Aorta (tissue), 5 donors: ENCODE measurements at regions not wholly inside any gene's neighbourhood (a gene's known extent, or its start where the extent isn't known, plus 50 kb on each side); places are given as distances from the start of the nearest gene placed in this dataset.
"Not testable (repeated sequence)": the region's sequence is repeated elsewhere in the genome, so short reads cannot be mapped to it uniquely, and the experiment has no call there.

Source experiments
- ATAC-seq: fragments of 200-7000 bp; cut with Tn5 transposase; one replicate; pipeline ENCODE4 v1.9.1; 2022; ENCODE audit warnings: moderate library complexity; ENCODE audit not compliant: low FRiP score
- DNase-seq, 2 donors: peaks; one replicate each; pipeline ENCODE4 v3.0.0-alpha.2; 2020
- H3K27ac ChIP-seq, 2 donors: one replicate each; pipeline ENCODE4 v1.5.1; 2013; ENCODE audit warnings: low read length in 2 of 2, mild to moderate bottlenecking in 2 of 2, moderate library complexity in 2 of 2, control low read depth in 1 of 2, inconsistent platforms in 1 of 2, low read depth in 1 of 2
- H3K27me3 ChIP-seq, 2 donors: one replicate each; pipeline ENCODE4 v1.6.1; 2013; ENCODE audit warnings: control low read depth in 1 of 2, low read length in 1 of 2, mild to moderate bottlenecking in 1 of 2, moderate library complexity in 1 of 2; ENCODE audit not compliant: insufficient read depth in 2 of 2, control insufficient read depth in 1 of 2
- H3K36me3 ChIP-seq, 2 donors: one replicate each; pipeline ENCODE4 v1.6.1; 2013; ENCODE audit warnings: control low read depth in 1 of 2, low read length in 1 of 2, mild to moderate bottlenecking in 1 of 2; ENCODE audit not compliant: insufficient read depth in 2 of 2, control insufficient read depth in 1 of 2
- H3K4me1 ChIP-seq, 2 donors: one replicate each; pipeline ENCODE4 v1.6.1; 2013; ENCODE audit warnings: low read length in 2 of 2, control low read depth in 1 of 2, mild to moderate bottlenecking in 1 of 2, moderate library complexity in 1 of 2; ENCODE audit not compliant: insufficient read depth in 2 of 2, control insufficient read depth in 1 of 2
- H3K4me3 ChIP-seq, 2 donors: one replicate each; pipeline ENCODE4 v1.5.1; 2013; ENCODE audit warnings: low read length in 2 of 2, control low read depth in 1 of 2, mild to moderate bottlenecking in 1 of 2
- H3K9me3 ChIP-seq: one replicate; pipeline ENCODE4 v1.6.1; 2013; ENCODE audit warnings: mild to moderate bottlenecking, low read length; ENCODE audit not compliant: control insufficient read depth
- WGBS, 2 donors: extraction: QIAGEN DNeasy Blood & Tissue Kit; methylation state at CpG; one replicate each; pipeline ENCODE4 v1.1.7; 2013; 5-methylcytosine and 5-hydroxymethylcytosine counted together
- intact Hi-C, 2 donors: fragments of 100-400 bp; cut with DNase I; formaldehyde crosslinking; loops; one replicate each; pipeline versions ENCODE4 v1.14.2 to v1.15.0; 2022
- donor health status: healthy with polysubstance abuse.
- donor health status: Bipolar disorder and iron deficiency.
- donor health status: DM: no; HTN: no; CAD: no.
- donor health status: DM: no; HTN: no; CAD: no.
- donor health status: DM: yes; HTN: yes; CAD: no.

DNA sequence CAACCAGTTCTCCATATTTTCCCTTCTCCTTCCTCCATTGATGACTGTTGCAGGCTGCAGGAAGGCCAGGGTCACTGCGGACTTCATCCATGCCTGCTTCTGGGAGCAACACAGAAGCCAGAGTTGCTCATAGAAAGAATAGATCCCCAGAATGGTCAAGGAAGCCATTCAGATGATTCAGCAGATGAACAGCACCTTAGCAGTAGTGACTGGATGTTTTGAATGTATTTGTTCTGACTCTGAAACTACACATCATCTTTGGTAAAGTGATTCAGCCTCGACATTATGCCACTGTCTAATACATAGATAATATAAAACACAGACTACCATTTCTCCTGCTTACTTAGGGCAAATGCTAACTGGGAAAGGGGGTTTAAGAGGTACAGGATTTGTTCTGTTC lies 411.6 kb downstream of the RND3 start:
- H3K36me3 ChIP-seq, result no peaks in the 10 kb centered on the region
- H3K9me3 ChIP-seq, result no peaks in the 10 kb centered on the region
- no peaks in the 10 kb centered on the region for H3K27me3 ChIP-seq
- 82 to 83% methylated on average over 2 of the region's 2 CpGs for WGBS, 2 donors
- no peak overlapping the region for H3K4me3 ChIP-seq
- DNase-seq (no peak), ATAC-seq (no peak)
- H3K27ac ChIP-seq, result no peak overlapping the region
- H3K4me1 ChIP-seq, result no peaks in the 10 kb centered on the region
- intact Hi-C loops, result no loop called here

DNA sequence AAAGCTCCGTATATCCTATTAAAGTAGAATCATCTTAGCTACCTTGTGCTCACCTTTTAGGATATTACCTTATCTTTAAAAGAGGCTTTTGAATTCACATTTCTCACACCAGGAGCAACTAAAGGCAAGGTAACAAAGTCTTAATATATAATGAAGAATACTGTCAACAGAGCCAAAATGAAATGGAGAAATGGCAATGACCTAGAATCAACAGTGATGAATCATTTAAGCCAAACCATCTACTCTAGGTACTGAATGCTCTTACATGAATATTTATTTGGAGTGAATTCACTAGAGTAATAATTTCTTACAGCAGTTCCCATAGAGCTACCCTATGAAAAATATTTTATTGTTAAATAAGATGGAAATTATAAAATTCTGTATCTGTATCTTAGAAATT lies 421.0 kb downstream of the RND3 start:
- WGBS, 2 donors, result 86 to 94% methylated on average over 1 of the region's 1 CpG
- Histone ChIP-seq H3K4me3 (no peak overlapping the region), H3K36me3 (no peaks in the 10 kb centered on the region), H3K4me1 (no peaks in the 10 kb centered on the region), H3K9me3 (no peaks in the 10 kb centered on the region), H3K27ac (no peak overlapping the region), H3K27me3 (no peaks in the 10 kb centered on the region)
- ATAC-seq (no peak), DNase-seq (no peak)
- intact Hi-C loops, result no loop called here

DNA sequence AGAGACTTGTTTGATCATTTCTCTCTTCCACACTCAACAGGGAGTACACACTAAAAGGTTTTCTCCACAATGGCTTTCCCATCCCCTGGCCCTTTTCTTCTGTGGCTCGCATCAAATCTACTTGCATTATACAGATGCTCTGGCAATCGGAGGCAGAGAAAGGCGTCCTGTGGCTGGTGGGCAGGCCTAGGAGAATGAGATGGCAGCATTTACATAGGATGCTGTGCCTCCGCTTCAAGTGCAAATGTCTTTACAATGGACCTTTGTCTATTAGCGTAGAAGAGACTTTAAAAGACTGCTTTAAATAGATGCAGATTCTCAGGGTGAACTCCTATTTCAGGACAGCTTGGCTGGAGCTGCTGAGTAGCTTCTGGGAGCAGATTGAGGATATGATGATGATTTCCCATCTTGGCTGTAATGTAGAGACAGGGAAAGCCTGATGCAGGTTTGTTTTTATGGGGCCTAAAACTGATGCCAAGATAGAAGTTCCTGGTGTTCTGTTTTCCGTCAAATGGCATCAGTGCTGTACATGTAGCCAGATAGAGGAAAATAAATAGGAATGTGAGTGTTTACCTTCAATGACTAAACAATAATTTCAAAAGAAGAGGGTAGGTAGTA lies 423.4 kb downstream of the RND3 start:
- Histone ChIP-seq H3K9me3 (no peaks in the 10 kb centered on the region), H3K4me3 (no peak overlapping the region), H3K27ac (no peak overlapping the region), H3K27me3 (no peaks in the 10 kb centered on the region), H3K4me1 (no peaks in the 10 kb centered on the region), H3K36me3 (no peaks in the 10 kb centered on the region)
- WGBS, 2 donors, result 93 to 96% methylated on average over 6 of the region's 6 CpGs
- ATAC-seq, result no peak
- no peak for DNase-seq
- intact Hi-C loops, result no loop called here

DNA sequence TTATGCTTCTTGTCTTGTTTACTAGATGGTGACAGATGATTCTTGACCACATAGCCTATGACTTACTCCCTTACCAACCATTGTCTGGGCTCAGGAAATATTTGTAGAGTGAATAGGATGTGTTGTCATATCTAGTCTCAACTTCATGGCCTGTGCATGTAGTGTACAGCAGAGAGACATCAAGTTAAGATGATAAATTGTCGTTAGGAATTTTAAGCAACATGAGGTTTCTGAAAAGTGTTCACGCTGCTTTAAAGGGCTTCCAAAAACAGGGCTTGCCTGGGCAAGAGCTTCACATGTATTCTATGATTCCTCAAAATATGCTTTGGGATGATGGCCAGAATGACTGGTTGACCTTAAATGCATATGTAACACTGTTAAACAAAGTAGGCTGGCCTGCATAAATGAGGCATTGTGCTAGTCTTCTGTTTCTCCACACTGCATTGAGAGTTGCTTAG lies 424.0 kb downstream of the RND3 start:
- WGBS, 2 donors, result 85 to 87% methylated on average over 2 of the region's 2 CpGs
- H3K36me3 ChIP-seq, result no peaks in the 10 kb centered on the region
- ATAC-seq (no peak), DNase-seq (no peak)
- intact Hi-C loops, result no loop called here
- no peak overlapping the region for H3K27ac ChIP-seq
- H3K27me3 ChIP-seq, result no peaks in the 10 kb centered on the region
- no peaks in the 10 kb centered on the region for H3K4me1 ChIP-seq
- no peak overlapping the region for H3K4me3 ChIP-seq
- H3K9me3 ChIP-seq, result no peaks in the 10 kb centered on the region

DNA sequence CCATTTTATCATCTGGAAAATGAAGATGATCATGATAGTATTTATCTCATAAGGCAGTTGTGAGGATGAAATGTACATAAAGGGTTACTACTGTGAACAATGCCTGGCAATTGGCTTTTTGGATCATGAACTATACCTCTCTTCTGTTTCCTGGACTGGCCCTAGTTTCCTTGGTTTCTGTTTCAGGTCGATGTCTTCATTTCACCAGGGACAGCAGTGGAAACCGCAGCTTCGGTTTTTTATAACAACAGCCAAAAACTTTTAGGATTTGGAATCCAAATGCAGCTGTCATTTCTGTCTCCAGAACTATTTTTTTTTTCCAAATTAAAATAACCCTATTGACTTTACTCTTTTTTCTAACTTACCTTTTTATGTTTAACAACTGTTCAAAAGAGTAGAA lies 425.1 kb downstream of the RND3 start:
- WGBS, 2 donors, result 26 to 30% methylated on average over 3 of the region's 3 CpGs
- no peak overlapping the region for H3K27ac ChIP-seq
- ATAC-seq, result no peak
- H3K9me3 ChIP-seq, result no peaks in the 10 kb centered on the region
- no peaks in the 10 kb centered on the region for H3K36me3 ChIP-seq
- DNase-seq, result no peak
- no peaks in the 10 kb centered on the region for H3K27me3 ChIP-seq
- intact Hi-C loops, result no loop called here
- H3K4me3 ChIP-seq, result no peak overlapping the region
- no peaks in the 10 kb centered on the region for H3K4me1 ChIP-seq

DNA sequence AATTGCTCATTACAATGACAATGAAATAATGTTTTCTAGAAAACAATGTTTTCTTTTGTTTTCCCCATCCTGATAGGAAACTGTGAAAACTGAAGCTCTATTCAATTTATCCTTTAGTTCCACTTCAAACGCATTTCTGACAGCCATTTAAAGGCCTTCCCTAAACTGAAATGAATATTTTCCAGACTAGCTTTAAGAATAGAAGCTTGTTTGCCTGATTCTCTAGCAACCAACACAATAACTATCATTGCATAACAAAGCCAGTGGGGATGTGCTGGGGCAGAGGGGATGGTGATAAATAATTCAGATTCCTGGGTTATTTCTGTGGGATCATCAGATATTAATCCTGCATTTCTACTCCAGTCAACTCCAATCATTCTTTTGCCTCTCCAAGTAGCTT lies 427.1 kb downstream of the RND3 start:
- ATAC-seq (no peak), DNase-seq (no peak)
- intact Hi-C loops, result no loop called here
- no peaks in the 10 kb centered on the region for H3K27me3 ChIP-seq
- no peak overlapping the region for H3K27ac ChIP-seq
- H3K4me3 ChIP-seq, result no peak overlapping the region
- WGBS, 2 donors, result 62 to 86% methylated on average over 1 of the region's 1 CpG
- no peaks in the 10 kb centered on the region for H3K36me3 ChIP-seq
- H3K4me1 ChIP-seq, result no peaks in the 10 kb centered on the region
- H3K9me3 ChIP-seq, result no peaks in the 10 kb centered on the region

DNA sequence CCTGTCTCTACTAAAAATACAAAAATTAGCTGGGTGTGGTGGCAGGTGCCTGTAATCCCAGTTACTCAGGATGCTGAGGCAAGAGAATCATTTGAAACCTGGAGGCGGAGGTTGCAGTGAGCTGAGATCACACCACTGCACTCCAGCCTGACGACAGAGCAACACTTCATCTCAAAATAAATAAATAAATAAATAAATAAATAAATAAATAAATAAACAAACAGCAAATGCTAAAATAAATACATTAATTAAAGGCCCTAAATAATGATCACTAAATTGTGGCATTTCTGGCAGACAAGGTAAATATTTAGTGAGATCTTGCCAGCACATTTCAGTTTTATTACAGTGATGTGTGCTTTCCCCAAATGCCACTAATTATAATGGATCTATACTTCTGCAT lies 427.8 kb downstream of the RND3 start:
- H3K4me1 ChIP-seq, H3K36me3 ChIP-seq, H3K27me3 ChIP-seq, H3K27ac ChIP-seq, DNase-seq, ATAC-seq, H3K4me3 ChIP-seq, intact Hi-C loops, H3K9me3 ChIP-seq: not testable (repeated sequence)
- 95 to 96% methylated on average over 2 of the region's 2 CpGs for WGBS, 2 donors

DNA sequence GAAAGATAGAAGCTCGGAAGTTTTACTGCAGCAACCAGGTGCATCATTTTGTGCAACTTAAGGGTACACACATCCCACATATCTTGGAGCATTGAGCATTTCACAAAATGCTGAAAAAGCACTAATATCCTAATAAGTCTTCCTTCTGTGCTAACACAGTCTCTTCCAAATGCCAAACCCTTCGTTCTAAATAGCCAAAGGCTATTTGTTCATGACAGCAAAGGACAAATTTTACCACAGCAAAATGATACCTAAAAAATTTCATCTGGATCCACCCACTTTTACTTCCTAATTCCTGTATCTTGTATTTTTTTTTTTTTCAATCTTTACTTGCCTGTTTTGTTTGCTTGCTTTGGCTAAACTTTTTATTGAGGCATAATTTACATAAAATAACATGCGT lies 435.0 kb downstream of the RND3 start:
- DNase-seq, result no peak
- intact Hi-C loops, result no loop called here
- no peak overlapping the region for H3K4me3 ChIP-seq
- WGBS, 2 donors, result 88 to 93% methylated on average over 3 of the region's 3 CpGs
- peaks cover 0 to 2% of the 10 kb centered on the region in 2 donors for H3K4me1 ChIP-seq
- no peaks in the 10 kb centered on the region for H3K9me3 ChIP-seq
- no peaks in the 10 kb centered on the region for H3K27me3 ChIP-seq
- no peaks in the 10 kb centered on the region for H3K36me3 ChIP-seq
- no peak overlapping the region for H3K27ac ChIP-seq
- no peak for ATAC-seq

DNA sequence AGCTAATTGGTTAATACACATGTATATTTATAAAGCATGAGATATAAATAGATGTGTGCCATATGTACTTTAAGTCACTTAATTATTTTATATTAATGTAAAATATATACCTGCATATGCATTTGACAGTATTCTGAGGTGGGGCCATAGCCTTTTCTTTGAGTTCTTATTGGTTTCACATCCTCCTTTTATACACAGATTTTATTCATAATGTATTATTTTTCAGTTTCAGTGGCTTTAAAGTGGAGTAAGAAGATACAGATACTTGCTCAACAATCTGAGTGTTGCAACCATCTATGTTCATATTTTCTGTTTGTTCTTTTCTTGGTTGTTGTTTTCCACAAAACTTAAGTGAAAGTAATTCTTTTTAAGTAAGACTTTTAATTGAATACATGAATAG lies 436.5 kb downstream of the RND3 start:
- no peaks in the 10 kb centered on the region for H3K36me3 ChIP-seq
- H3K27ac ChIP-seq, result no peak overlapping the region
- no peaks in the 10 kb centered on the region for H3K27me3 ChIP-seq
- H3K9me3 ChIP-seq, result no peaks in the 10 kb centered on the region
- H3K4me1 ChIP-seq, result peaks cover 0 to 2% of the 10 kb centered on the region in 2 donors
- no peak overlapping the region for H3K4me3 ChIP-seq
- intact Hi-C loops, result no loop called here
- ATAC-seq (no peak), DNase-seq (no peak)
